C4-2B (cell line): ENCODE measurements at regions not wholly inside any gene's neighbourhood (a gene's known extent, or its start where the extent isn't known, plus 50 kb on each side); places are given as distances from the start of the nearest gene placed in this dataset.
"Not testable (repeated sequence)": the region's sequence is repeated elsewhere in the genome, so short reads cannot be mapped to it uniquely, and the experiment has no call there.

ENCODE experiments used
- H3K27ac ChIP-seq: fragments of 450-650 bp; 2 replicates; pipeline ENCODE4 v1.5.1; 2017
- ZFX ChIP-seq: fragments of 450-650 bp; IDR thresholded peaks from 2 replicates; pipeline ENCODE4 v1.6.1; 2017
- TF ChIP-seq, protein P1 (sequence below): fragments of 450-650 bp; conservative IDR thresholded peaks from 2 replicates; pipeline ENCODE4 v1.5.1; 2017; ENCODE audit warnings: mild to moderate bottlenecking

DNA sequence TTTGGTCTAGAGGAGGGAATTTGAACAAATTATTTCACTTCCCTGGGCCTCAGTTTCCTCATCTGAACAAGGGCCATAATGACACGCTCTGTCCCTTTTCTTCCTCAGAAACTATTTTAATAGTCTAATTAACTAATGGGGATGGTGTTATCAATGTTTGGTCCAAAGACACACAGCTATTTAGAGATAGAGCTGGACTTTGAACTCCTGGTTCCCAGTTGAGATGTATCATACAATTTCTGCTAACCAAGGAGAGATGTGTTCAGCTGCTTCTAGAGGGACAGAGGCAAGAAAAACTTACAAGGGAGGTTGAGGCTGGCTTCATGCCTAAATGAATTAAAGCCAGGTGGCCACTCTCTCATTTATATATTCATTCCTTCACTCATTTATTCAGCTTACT, 90.6 kb upstream of the CLINT1 start:
- no peak overlapping the region for H3K27ac ChIP-seq
- TF ChIP-seq, protein P1, sequence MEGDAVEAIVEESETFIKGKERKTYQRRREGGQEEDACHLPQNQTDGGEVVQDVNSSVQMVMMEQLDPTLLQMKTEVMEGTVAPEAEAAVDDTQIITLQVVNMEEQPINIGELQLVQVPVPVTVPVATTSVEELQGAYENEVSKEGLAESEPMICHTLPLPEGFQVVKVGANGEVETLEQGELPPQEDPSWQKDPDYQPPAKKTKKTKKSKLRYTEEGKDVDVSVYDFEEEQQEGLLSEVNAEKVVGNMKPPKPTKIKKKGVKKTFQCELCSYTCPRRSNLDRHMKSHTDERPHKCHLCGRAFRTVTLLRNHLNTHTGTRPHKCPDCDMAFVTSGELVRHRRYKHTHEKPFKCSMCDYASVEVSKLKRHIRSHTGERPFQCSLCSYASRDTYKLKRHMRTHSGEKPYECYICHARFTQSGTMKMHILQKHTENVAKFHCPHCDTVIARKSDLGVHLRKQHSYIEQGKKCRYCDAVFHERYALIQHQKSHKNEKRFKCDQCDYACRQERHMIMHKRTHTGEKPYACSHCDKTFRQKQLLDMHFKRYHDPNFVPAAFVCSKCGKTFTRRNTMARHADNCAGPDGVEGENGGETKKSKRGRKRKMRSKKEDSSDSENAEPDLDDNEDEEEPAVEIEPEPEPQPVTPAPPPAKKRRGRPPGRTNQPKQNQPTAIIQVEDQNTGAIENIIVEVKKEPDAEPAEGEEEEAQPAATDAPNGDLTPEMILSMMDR = no peak
- no peak for TF ChIP-seq ZFX

DNA sequence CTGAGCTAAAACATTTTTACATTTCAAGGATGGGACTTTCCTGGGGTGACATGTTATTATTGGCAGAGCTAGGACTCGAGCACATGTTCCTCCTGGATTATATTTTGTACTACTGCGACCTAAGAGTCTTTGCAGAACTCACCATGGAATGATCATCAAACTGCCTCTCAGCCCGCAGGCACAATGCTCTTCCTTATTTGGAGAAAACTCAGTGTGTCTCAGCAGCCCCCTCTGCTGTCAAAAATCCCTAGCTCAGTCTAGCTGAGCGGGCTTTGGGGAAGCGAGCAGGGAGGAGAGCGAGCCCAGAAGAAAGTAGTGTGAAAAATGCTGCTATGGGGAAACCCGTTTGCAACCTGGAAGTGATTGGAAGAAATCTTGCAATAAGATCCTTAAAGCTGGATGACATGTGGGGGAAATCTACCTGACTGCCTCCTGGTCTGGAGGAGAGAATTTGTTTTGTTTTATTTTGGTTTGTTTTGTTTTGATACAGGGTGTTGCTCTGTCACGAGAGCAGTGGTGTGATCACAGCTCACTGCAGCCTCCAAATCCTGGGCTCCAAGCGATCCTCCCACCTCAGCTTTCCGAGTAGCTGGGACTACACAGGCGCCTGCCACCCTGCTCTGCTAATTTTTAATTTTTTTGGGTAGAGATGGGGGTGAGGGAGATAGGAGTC, 89.9 kb upstream of the CLINT1 start:
- TF ChIP-seq, protein P1 = peak; percentile 94
- no peak for TF ChIP-seq ZFX
- no peak overlapping the region for H3K27ac ChIP-seq

DNA sequence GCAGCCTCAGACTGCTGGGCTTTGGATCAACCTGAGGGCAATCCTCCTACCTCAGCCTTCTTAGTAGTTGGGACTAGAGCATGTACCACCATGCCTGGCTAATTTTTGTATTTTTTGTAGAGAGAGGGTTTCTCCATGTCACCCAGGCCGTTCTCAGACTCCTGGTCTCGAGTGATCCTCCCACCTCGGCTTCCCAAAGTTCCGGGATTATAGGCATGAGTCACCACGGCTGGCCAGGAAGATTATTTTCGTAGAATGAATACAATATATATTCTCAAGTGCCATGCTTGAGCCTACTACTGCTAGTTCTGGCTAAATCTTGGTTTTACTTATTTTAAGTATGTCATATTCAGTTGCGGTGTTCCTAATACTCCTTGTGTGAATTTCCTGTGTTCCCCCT, 88.2 kb upstream of the CLINT1 start:
- no peak overlapping the region for H3K27ac ChIP-seq

DNA sequence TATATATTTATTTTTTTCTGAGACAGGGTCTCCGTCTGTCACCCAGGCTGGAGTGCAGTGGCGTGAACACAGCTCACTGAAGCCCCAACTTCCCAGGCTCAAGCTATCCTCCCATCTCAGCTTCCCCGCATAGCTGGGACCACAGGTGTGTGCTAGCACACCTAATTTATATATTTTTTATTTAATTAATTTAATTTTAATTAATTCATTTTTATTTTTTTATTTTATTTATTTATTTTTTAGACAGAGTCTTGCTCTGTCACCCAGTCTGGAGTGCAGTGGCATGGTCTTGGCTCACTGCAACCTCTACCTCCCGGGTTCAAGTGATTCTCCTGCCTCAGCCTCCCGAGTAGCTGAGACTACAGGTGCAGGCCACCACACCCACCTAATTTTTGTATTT, 86.9 kb upstream of the CLINT1 start:
- H3K27ac ChIP-seq = not testable (repeated sequence)

More for the DNA sequence above, 88.2 kb upstream of the CLINT1 start:
- TF ChIP-seq, protein P1 = no peak

DNA sequence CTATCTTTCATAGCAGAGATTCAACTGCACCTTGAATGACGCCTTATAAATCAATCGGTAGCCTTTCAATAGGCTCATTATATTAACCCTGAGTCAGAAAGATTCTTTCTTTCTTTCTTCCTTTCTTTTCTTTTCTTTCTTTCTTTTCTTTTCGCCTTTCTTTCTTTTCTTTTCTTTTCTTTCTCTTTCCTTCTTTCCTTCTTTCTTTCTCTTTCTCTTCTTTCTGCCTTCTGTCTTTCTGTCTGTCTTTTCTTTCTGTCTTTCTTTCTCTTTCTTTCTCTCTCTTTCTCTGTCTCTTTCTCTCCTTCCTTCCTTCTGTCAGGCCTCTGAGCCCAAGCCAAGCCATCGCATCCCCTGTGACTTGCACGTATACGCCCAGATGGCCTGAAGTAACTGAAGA, 86.0 kb upstream of the CLINT1 start:
- no peak overlapping the region for H3K27ac ChIP-seq
- TF ChIP-seq, protein P1 = no peak
- TF ChIP-seq ZFX = no peak

DNA sequence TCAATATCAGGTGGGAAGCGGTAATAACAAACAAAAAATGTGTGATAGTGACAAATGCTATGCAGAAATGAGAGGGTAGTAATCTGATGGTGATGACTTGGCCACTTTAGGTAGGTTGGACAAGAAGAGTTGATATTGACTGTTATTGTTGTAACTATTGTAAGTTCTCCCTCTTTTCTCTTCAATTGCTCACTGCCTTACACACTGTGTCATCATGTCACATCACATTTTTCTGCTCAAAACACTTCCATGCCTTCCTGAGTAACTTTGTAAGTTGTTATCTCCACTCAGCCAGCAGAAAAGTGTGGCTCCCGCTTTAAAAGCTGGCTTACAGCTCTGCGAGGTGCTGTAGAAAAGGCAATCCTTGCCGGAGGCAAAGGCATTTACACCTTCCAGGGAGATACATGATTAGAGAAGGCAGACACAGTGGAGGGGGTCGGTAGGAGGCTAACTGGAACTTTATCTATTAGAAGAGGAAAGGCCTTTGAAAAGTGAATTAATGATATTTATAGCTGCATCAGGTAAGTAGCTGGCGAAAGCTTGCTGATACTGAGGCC, 85.2 kb upstream of the CLINT1 start:
- TF ChIP-seq ZFX = no peak
- TF ChIP-seq, protein P1 = no peak
- no peak overlapping the region for H3K27ac ChIP-seq

DNA sequence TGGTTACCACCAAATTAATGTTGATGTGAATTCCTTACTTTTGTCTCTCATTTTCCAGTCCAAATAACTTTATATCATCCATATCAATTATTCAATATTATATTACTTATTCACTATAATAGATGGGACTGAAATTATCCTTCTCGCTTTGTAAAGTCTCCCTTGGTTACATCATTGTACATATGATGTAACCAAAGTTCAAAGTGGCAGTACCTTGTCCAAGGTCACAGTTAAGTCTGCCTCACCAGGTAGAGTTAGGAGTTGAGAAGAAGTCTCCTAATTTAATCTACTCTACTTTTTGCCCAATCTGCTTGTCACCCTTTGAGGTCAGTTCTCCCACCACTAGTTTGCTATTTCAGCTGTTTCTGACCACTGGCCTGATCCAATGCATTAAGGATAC, 83.7 kb upstream of the CLINT1 start:
- no peak for TF ChIP-seq ZFX
- TF ChIP-seq, protein P1 = no peak
- H3K27ac ChIP-seq = no peak overlapping the region

DNA sequence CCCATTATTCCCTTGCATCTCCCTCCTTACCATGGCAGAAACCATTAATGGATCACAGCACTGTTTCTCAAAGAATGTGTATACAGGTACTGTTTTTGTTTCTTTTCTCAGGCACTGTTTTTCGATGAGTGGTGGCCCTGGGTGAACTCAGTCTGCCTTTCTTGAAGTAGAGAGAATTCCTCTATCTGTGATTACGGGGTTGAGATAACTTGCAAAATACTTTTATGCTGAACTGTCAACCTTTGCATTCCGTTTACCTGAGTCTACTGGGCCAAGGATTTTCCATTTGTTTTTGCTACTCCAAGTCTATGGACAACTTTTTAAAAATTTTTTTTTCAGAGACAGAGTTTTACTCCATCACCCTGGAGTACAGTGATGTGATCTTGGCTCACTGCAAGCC, 82.7 kb upstream of the CLINT1 start:
- no peak overlapping the region for H3K27ac ChIP-seq
- TF ChIP-seq ZFX = no peak

DNA sequence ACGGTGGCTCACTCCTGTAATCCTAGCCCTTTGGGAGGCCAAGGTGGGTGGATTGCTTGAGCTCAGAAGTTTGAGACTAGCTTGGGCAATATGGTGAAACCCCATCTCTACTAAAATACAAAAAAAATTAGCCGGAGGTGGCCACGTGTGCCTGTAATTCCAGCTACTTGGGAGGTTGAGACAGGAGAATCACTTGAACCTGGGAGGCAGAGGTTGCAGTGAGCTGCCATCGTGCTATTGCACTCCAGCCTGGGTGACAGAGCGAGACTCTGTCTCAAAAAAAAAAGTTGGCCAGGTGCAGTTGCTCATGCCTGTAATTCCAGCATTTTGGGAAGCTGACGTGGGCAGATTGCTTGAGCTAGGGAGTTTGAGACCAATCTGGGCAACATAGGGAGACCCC, 79.2 kb upstream of the CLINT1 start:
- not testable (repeated sequence) for H3K27ac ChIP-seq

DNA sequence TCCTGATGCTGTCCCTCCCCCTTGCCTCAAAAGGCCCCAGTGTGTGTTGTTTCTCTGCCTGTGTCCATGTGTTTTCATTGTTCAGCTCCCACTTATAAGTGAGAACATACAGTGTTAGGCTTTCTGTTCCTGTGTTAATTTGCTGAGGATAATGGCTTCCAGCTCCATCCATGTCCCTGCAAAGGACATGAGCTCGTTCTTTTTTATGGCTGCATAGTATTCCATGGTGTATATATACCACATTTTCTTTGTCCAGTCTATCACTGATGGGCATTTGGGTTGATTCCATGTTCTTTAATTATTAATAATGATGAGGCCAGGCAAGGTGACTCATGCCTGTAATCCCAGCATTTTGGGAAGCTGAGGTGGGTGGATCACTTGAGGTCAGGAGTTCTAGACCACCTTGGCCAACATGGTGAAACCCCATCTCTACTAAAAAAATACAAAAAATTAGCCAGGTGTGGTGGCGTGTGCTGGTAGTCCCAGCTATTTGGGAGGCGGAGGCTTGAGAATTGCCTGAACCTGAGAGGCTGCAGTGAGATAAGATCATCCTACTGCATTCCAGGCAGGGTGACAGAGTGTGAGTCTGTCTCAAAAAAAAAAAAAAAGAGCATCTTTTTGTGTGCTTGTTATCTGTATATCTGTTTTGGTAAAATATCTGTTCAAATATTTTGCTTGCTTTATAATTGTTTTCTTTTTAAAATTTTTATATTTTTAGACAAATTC, 78.0 kb upstream of the CLINT1 start:
- H3K27ac ChIP-seq = not testable (repeated sequence)
